Astrocyte (in vitro differentiated cells and primary cell): ENCODE measurements at regions not wholly inside any gene's neighbourhood (a gene's known extent, or its start where the extent isn't known, plus 50 kb on each side); places are given as distances from the start of the nearest gene placed in this dataset.

Experiments used
- EZH2 ChIP-seq: IDR thresholded peaks from 2 replicates; pipeline ENCODE4 v1.6.1; 2012; ENCODE audit warnings: mild to moderate bottlenecking, low read length, inconsistent platforms; ENCODE audit not compliant: insufficient read depth
- TF ChIP-seq, protein P1 (sequence below): IDR thresholded peaks from 2 replicates; pipeline ENCODE4 v1.5.1; 2011; ENCODE audit warnings: low read depth, mild to moderate bottlenecking, inconsistent platforms, low read length, moderate library complexity; ENCODE audit not compliant: insufficient read depth

- TF ChIP-seq, protein P1, sequence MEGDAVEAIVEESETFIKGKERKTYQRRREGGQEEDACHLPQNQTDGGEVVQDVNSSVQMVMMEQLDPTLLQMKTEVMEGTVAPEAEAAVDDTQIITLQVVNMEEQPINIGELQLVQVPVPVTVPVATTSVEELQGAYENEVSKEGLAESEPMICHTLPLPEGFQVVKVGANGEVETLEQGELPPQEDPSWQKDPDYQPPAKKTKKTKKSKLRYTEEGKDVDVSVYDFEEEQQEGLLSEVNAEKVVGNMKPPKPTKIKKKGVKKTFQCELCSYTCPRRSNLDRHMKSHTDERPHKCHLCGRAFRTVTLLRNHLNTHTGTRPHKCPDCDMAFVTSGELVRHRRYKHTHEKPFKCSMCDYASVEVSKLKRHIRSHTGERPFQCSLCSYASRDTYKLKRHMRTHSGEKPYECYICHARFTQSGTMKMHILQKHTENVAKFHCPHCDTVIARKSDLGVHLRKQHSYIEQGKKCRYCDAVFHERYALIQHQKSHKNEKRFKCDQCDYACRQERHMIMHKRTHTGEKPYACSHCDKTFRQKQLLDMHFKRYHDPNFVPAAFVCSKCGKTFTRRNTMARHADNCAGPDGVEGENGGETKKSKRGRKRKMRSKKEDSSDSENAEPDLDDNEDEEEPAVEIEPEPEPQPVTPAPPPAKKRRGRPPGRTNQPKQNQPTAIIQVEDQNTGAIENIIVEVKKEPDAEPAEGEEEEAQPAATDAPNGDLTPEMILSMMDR = no peak
- TF ChIP-seq EZH2 = no peak
These were observed 155.8 kb downstream of the TLE3 start for GRCh38 chr15:69941706-69942495.
